Lower lobe of right lung (tissue), 2 donors: ENCODE measurements at regions not wholly inside any gene's neighbourhood (a gene's known extent, or its start where the extent isn't known, plus 50 kb on each side); places are given as distances from the start of the nearest gene placed in this dataset.

Source experiments
- ATAC-seq, 2 donors: fragments of 200-7000 bp; cut with Tn5 transposase; one replicate each; pipeline ENCODE4 v1.9.1; 2020 to 2022; ENCODE audit warnings: mild to moderate bottlenecking in 2 of 2, moderate library complexity in 2 of 2
- DNase-seq: peaks from one replicate; pipeline ENCODE4 v3.0.0-alpha.2; 2020
- H3K27ac ChIP-seq: fragments of 200-600 bp; one replicate; pipeline ENCODE4 v1.8.0; 2022
- H3K27me3 ChIP-seq: fragments of 200-600 bp; one replicate; pipeline ENCODE4 v1.8.0; 2022; ENCODE audit warnings: low read depth
- H3K36me3 ChIP-seq: fragments of 200-600 bp; one replicate; pipeline ENCODE4 v1.8.0; 2022; ENCODE audit warnings: mild to moderate bottlenecking
- H3K4me1 ChIP-seq: fragments of 200-600 bp; one replicate; pipeline ENCODE4 v1.8.0; 2022
- H3K4me3 ChIP-seq: fragments of 200-600 bp; one replicate; pipeline ENCODE4 v1.8.0; 2022; ENCODE audit warnings: mild to moderate bottlenecking
- H3K9me3 ChIP-seq: fragments of 200-600 bp; one replicate; pipeline ENCODE4 v1.8.0; 2022
- CTCF ChIP-seq: fragments of 200-600 bp; IDR thresholded peaks from one replicate; pipeline ENCODE4 v1.8.0; 2022; ENCODE audit warnings: antibody characterized with exemption, mild to moderate bottlenecking
- intact Hi-C: fragments of 100-400 bp; cut with DNase I; formaldehyde crosslinking; loops from one replicate; pipeline ENCODE4 v1.11.0; 2022
- donor health status: DM: no; HTN: yes; CAD: no; lungs with severe emphysema.

DNA sequence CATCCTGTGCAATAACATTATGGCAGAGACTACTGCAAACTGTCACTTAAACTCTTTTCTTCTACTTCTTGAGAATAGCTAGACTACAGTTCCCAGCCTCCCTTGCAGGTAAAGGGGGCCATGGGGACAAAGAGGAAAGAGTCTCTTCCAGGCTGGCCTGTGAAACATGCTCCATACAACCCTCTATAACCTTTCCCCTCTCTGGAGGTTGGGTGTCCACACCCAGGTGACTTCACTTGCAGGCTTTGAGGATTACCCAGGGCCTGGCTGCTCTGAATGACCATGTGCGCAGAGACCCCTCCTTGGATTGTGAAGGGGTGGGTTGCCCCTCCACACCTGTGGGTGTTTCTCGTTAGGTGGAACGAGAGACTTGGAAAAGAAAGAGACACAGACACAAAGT lies 84.1 kb downstream of the SEC61G start:
- no peak for ATAC-seq

DNA sequence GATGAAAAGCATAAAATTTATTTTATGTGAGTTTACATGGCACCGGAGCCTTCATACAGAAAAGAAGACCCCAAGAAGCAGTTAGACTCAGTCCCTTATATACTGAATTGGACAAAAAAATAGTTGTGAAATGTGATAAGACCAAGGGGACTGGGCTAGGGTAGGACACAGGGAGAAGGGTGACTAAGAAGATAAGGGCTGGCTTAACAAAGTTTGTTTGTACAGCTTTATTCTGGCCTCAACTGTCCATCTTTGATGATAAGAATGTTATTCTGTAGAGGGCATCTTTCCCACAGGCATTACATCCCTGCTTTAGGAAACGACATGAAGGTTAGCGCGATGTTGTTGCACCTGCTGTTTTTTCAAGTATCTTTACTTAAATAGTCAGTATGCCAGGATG lies 86.5 kb downstream of the SEC61G start:
- intact Hi-C loops, result no loop called here
- DNase-seq (no peak), ATAC-seq (no peak)
- Histone ChIP-seq H3K27me3 (no peaks in the 10 kb centered on the region), H3K4me3 (no peak overlapping the region), H3K4me1 (no peaks in the 10 kb centered on the region), H3K27ac (no peak overlapping the region), H3K9me3 (no peaks in the 10 kb centered on the region), H3K36me3 (no peaks in the 10 kb centered on the region)
- TF ChIP-seq CTCF, result no peak

More for the DNA sequence above, 84.1 kb downstream of the SEC61G start:
- no peak for TF ChIP-seq CTCF
- no peaks in the 10 kb centered on the region for H3K27me3 ChIP-seq
- no peaks in the 10 kb centered on the region for H3K36me3 ChIP-seq
- DNase-seq, result no peak
- no peak overlapping the region for H3K27ac ChIP-seq
- H3K4me1 ChIP-seq, result no peaks in the 10 kb centered on the region
- intact Hi-C loops, result no loop called here
- H3K9me3 ChIP-seq, result no peaks in the 10 kb centered on the region
- H3K4me3 ChIP-seq, result no peak overlapping the region

DNA sequence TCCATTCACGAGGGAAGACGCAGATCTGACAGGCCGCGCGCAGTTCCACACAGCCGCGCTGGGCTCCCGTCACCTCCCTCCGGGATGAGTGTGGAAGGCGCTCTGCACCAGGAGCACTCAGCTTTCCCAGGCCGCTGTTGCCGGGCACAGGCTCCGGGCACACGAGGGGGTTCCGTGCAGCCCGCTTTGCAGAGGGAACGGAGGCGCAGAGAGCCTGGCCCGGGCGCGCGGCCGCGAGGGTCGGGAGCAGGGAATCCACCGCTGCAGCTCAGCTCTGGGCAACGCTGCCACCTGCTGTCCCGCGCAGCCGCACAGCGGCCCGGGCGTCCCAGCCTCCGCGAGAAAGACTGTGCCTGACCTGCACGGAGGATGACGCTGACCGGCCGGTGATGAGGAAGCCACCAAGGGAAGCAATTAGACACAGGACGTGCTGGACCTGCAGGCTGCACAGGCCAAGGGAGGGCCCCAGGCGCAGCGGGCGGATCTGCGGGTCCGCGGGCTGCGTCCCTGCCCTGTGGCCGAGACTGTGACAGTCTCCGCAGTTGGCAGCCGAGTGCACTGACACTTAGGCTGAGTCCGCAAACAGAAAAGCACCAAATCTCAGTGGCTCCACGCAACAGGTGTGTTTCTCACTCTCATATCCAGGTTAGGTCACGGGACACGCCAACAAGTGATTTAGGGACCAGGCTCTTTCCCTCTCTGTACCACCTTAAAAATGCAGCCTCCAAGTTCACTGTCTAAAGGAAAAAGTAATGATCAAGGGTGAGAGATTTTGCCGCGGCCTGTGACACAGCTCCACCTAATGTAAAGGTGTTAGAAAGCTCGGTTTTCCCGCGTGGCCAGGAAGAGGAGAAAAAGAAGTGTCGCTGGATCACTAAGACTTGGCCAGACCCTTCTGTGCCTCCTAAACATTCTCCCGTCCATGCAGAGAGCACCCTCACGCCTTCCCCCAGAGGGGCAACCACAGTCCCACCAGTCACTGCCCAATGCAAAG lies 94.5 kb downstream of the SEC61G start:
- Histone ChIP-seq H3K36me3 (no peaks in the 10 kb centered on the region), H3K27ac (no peak overlapping the region), H3K4me1 (peaks cover 10% of the 10 kb centered on the region), H3K4me3 (peak overlapping the region; percentile 40), H3K9me3 (no peaks in the 10 kb centered on the region), H3K27me3 (peaks cover 39% of the 10 kb centered on the region)
- DNase-seq (no peak), ATAC-seq (peak; percentile 84 to 92)
- TF ChIP-seq CTCF, result peak; percentile 29
- intact Hi-C loops, result no loop called here

DNA sequence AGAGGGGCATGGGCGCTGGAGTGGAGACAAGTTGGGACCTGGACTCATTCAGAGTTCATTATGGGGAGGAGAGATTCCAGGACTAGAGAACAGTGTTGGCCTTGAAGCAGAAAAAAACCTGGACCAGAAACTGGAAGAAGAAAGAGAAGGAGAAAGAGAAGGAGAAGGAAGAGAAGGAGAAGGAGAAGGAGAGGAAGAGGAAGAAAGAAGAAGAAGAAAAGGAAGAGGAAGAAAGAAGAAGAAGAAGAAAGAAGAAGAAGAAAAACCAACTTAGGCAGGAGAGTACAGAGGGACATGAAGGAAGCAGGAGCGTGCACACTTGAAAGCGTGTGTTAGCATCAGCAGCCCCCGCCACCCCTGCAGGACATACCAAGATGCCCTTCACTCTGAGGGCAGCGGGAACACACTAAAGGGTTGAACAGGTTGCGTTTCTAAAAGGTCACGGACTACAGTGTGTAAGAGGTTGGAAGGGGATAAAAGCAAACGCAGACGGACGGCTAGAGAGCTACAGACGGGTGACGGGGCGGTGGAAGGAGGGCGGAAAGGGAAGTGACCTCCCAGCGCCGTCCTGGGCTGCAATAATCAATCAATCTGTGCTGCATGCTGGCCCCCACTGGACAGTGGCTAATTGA lies 95.3 kb downstream of the SEC61G start:
- peaks cover 39% of the 10 kb centered on the region for H3K27me3 ChIP-seq
- H3K27ac ChIP-seq, result no peak overlapping the region
- no peaks in the 10 kb centered on the region for H3K36me3 ChIP-seq
- H3K9me3 ChIP-seq, result no peaks in the 10 kb centered on the region
- H3K4me3 ChIP-seq, result peak overlapping the region; percentile 40
- TF ChIP-seq CTCF, result no peak
- intact Hi-C loops, result no loop called here
- H3K4me1 ChIP-seq, result peaks cover 10% of the 10 kb centered on the region
- no peak for DNase-seq
- peak in 1 of 2 donors; percentile 28 for ATAC-seq

GRCh38 chr7:54663186-54663585 lies 95.8 kb downstream of the SEC61G start:
- intact Hi-C loops, result no loop called here
- Histone ChIP-seq H3K9me3 (no peaks in the 10 kb centered on the region), H3K27ac (no peak overlapping the region), H3K4me1 (peaks cover 10% of the 10 kb centered on the region), H3K27me3 (peaks cover 39% of the 10 kb centered on the region), H3K4me3 (no peak overlapping the region), H3K36me3 (no peaks in the 10 kb centered on the region)
- DNase-seq (no peak), ATAC-seq (no peak)
- TF ChIP-seq CTCF, result no peak
